ENCODE measurements at regions not wholly inside any gene's neighbourhood (a gene's known extent, or its start where the extent isn't known, plus 50 kb on each side); places are given as distances from the start of the nearest gene placed in this dataset.

DNA sequence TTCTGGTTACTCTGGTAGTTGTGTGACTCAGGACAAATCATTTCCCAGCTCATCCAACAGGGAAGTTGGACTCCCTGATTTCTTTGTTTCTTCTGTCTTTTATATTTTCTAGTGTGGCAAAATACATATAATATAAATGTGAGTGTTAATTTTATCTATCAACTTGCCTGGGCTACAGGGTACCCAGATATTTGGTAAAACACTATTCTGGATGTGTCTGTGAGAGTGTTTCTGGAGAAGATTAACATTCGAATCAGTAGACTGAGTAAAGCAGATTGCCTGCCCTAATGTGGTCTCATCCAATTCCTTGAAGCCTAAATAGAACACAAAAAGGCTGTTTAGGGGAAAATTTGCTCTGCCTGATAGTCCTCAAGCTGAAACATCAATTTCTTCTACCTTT, 91.1 kb upstream of the EPCAM start:
- TF ChIP-seq, protein P1, sequence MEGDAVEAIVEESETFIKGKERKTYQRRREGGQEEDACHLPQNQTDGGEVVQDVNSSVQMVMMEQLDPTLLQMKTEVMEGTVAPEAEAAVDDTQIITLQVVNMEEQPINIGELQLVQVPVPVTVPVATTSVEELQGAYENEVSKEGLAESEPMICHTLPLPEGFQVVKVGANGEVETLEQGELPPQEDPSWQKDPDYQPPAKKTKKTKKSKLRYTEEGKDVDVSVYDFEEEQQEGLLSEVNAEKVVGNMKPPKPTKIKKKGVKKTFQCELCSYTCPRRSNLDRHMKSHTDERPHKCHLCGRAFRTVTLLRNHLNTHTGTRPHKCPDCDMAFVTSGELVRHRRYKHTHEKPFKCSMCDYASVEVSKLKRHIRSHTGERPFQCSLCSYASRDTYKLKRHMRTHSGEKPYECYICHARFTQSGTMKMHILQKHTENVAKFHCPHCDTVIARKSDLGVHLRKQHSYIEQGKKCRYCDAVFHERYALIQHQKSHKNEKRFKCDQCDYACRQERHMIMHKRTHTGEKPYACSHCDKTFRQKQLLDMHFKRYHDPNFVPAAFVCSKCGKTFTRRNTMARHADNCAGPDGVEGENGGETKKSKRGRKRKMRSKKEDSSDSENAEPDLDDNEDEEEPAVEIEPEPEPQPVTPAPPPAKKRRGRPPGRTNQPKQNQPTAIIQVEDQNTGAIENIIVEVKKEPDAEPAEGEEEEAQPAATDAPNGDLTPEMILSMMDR (IDR thresholded peaks at IDR 0.05; ENCODE audit: control insufficient read depth, extremely low read depth, insufficient read depth) = no peak
- DNase-seq (ENCODE audit: low read depth) = no peak
- H3K4me3 ChIP-seq (ENCODE audit: low read depth, low read length) = no peak overlapping the region

DNA sequence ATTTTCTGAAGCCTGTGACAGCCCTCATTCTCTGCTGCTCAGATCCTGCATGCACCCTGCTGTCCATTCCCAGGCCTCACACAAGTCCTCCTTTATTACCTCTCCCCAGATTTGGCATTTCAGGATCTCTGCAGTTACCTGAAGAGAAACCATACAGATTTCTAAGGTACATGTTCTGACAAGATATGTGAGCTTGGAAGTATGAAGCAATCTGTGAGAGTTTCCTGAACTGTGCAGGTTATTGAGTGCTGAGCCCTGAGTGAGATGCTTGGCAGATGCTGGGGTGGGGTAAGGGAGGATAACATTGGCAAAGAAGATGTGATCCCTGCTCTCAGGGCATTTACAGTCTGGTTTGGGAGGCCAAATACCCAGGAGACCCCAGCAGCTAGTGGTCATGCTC, 91.9 kb upstream of the EPCAM start:
- H3K4me3 ChIP-seq (ENCODE audit: low read depth, low read length) = no peak overlapping the region
- TF ChIP-seq, protein P1 (IDR thresholded peaks at IDR 0.05; ENCODE audit: control insufficient read depth, extremely low read depth, insufficient read depth) = no peak
- DNase-seq (ENCODE audit: low read depth) = no peak

DNA sequence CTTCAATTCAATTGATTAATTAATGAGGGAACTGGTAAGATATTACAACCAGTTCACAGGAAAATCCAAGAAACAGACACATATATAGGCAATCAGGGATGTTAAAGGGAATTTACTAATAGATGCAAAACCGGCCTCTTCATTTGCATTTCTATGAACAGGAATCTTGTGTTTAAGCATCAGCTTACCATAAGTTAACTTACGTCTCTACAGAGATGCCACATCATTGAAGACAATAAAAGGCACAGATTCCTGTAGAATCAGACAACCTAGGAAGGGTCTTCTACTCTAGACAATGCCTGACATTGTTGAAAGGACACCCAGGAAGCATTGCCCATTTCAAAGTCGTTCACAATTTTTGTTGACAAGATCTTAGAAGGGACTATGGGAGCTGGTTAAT, 93.0 kb upstream of the EPCAM start:
- H3K4me3 ChIP-seq (ENCODE audit: low read depth, low read length) = no peak overlapping the region
- TF ChIP-seq, protein P1 (IDR thresholded peaks at IDR 0.05; ENCODE audit: control insufficient read depth, extremely low read depth, insufficient read depth) = no peak
- no peak for DNase-seq (ENCODE audit: low read depth)

DNA sequence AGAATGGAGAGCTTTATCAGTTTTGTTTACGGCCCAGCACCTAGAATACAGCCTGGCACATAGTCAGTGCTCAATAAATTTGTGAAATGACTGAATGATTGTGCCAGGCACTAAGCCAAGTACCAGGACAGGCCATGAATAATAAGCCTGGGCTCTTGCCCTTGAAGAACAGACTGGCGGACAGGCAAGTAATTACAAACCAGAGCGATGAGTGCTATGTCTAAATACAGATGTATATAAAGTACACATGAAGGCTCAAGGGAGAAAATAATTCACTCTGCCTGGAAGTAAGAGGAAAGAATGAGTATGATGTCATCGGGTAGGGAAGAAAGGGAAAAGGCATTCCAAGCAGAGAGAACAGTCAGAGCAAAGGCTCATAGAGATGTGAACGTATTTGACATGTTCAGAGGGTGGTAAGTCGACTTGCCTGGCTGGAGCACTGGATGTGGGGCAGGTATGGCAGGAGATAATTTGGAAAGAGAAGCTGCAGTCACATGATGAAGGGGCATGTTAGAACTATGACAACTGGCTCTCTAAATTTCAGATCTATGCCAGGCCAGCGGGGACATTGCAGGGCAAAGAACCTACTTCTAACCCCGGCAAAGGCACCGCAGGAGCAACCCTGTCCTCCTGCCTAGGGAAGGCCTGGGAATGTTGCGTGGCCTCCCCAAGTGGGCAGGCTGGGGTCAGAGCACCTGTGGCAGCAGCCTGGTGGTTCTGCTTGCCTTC, 94.9 kb upstream of the EPCAM start:
- no peak for DNase-seq (ENCODE audit: low read depth)
- no peak overlapping the region for H3K4me3 ChIP-seq (ENCODE audit: low read depth, low read length)
- TF ChIP-seq, protein P1 (IDR thresholded peaks at IDR 0.05; ENCODE audit: control insufficient read depth, extremely low read depth, insufficient read depth) = no peak

DNA sequence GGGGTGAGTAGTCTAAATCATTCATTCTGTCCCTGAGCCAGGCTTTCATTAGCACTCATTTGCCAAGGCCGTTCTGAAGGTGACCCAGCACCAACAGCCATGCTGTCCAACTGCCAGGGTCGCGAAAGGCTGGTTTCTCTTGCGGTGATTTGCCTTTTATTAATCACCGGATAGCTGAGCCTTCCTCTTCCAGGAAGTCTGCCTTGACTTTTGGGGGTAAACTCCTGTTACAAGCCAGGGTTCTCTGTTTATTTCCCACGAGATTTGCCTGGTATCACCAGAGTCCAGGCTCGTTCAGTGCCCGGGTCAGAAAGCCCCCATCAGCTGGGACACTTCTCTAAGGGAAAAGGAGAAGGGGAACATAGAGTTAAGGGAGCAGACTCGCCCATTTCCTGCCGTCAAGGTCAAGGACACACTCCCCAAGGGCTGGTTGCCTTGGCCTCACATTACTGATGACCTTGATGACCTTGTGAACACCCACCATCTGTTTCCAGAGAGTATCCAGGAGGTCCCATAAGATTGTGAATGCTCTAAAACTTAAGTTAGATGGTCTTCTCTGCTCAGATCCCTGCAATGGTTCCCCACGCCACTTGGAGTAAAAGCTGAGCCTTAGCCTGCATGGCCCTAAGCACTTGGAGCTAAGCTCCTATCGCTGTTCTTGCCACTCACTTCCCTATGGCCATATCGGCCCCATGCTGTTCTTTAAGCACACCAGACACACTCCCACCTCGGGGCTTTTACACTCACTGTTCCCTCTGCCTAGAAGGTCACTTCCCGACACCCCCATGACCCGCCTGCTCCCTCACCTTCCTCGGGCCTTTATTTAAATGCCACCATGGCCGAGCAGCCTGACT, 96.0 kb upstream of the EPCAM start:
- no peak overlapping the region for H3K4me3 ChIP-seq (ENCODE audit: low read depth, low read length)
- TF ChIP-seq, protein P1 (IDR thresholded peaks at IDR 0.05; ENCODE audit: control insufficient read depth, extremely low read depth, insufficient read depth) = no peak
- no peak for DNase-seq (ENCODE audit: low read depth)

DNA sequence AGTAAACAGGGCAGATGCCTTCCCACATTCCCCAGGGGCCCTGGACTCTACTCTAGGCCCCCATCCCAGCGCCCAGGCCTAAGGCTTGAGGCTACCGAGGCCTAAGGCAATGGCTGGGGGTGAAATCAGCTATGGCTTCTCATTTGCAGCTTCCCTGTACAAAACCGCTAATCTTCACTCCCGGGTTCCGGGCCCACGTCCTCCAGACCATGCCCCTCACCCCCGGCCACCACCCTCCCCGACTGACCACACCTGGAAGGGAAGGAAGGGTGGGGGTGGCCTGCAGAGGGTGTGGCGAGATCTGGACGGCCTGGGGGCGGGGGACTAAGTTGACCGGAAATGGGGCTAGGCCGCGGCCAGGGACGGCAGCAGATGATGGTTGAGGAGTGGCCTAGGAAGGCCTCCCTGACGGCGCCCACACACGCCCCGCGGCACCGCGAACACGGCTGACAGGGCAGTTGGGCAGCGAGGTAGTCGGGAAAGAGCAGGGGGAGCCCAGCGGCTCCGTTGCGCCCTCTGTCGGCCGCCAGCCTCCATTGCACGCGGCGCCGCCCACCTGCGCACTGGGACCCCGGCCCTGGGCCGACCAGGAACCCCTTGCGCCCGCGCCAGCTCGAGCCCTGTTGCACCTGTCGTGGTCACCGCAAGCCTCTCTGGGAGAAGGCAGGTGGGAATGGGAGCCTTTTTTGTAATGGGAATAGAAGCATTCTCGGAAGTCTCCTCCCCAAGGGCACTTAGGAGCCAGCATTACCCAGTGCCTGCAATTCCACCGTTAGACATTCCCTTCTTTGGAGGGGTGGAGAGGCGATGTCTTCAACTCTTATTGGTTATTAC, 95.9 kb upstream of the CALM2 start:
- DNase-seq (ENCODE audit: low read depth) = no peak
- H3K4me3 ChIP-seq (ENCODE audit: low read depth, low read length) = no peak overlapping the region
- TF ChIP-seq, protein P1 (IDR thresholded peaks at IDR 0.05; ENCODE audit: control insufficient read depth, extremely low read depth, insufficient read depth) = no peak

Measured in LNCaP clone FGC (cell line).